GM23338 (cell line): ENCODE measurements at regions not wholly inside any gene's neighbourhood (a gene's known extent, or its start where the extent isn't known, plus 50 kb on each side); places are given as distances from the start of the nearest gene placed in this dataset.
A peak's percentile ranks its signal among the peaks of the same experiment; 100 is the strongest.

ENCODE experiments used
- ATAC-seq: fragments of 200-7000 bp; cut with Tn5 transposase; 3 replicates; pipeline ENCODE4 v1.9.1; 2020
- DNase-seq: peaks from one replicate; pipeline ENCODE4 v3.0.0-alpha.2; 2015; ENCODE audit warnings: low spot score
- H2AFZ ChIP-seq: fragments of 200-600 bp; sonication (generic); 2 replicates; pipeline ENCODE4 v1.8.0; 2016; ENCODE audit warnings: antibody characterized with exemption, mild to moderate bottlenecking, moderate library complexity
- H3F3A ChIP-seq: fragments of 200-600 bp; sonication (generic); replicated peaks from 2 replicates; pipeline ENCODE4 v1.8.0; 2017; ENCODE audit warnings: antibody characterized with exemption, mixed run types, low read depth
- H3K27ac ChIP-seq: fragments of 200-600 bp; sonication (generic); 2 replicates; pipeline ENCODE4 v1.6.1; 2016; ENCODE audit warnings: low read depth
- H3K27me3 ChIP-seq: fragments of 200-600 bp; sonication (generic); 2 replicates; pipeline ENCODE4 v1.8.0; 2016; ENCODE audit warnings: mild to moderate bottlenecking, mixed run types, moderate library complexity; ENCODE audit not compliant: insufficient read depth
- H3K36me3 ChIP-seq: fragments of 200-600 bp; sonication (generic); 2 replicates; pipeline ENCODE4 v1.8.0; 2016; ENCODE audit warnings: mild to moderate bottlenecking; ENCODE audit not compliant: insufficient read depth
- H3K4me1 ChIP-seq: fragments of 200-600 bp; sonication (generic); 2 replicates; pipeline ENCODE4 v1.8.0; 2016; ENCODE audit warnings: mild to moderate bottlenecking, moderate library complexity; ENCODE audit not compliant: insufficient read depth
- H3K4me2 ChIP-seq: fragments of 200-600 bp; sonication (generic); 2 replicates; pipeline ENCODE4 v1.7.1; 2017; ENCODE audit warnings: mixed run types
- H3K4me3 ChIP-seq: fragments of 200-600 bp; sonication (generic); 2 replicates; pipeline ENCODE4 v1.6.1; 2016; ENCODE audit warnings: mixed run types
- H3K79me2 ChIP-seq: fragments of 200-600 bp; sonication (generic); replicated peaks from 2 replicates; pipeline ENCODE4 v1.8.0; 2017; ENCODE audit warnings: mild to moderate bottlenecking; ENCODE audit not compliant: insufficient read depth
- H3K9me2 ChIP-seq: fragments of 200-600 bp; sonication (generic); 2 replicates; pipeline ENCODE4 v1.8.0; 2017; ENCODE audit not compliant: insufficient read depth
- H4K20me1 ChIP-seq: fragments of 200-600 bp; sonication (generic); replicated peaks from 2 replicates; pipeline ENCODE4 v1.8.0; 2017; ENCODE audit warnings: mild to moderate bottlenecking; ENCODE audit not compliant: insufficient read depth
- H3K27ac Mint-ChIP-seq: 2 replicates; pipeline ENCODE4 v1.8.0; 2020; ENCODE audit warnings: inconsistent platforms, mild to moderate bottlenecking, moderate library complexity, mixed read lengths
- H3K27me3 Mint-ChIP-seq: 3 replicates; pipeline ENCODE4 v1.8.0; 2022; ENCODE audit warnings: low read depth, mild to moderate bottlenecking, moderate library complexity, mixed read lengths, inconsistent platforms; ENCODE audit not compliant: insufficient read depth, poor library complexity
- H3K36me3 Mint-ChIP-seq: 3 replicates; pipeline ENCODE4 v1.8.0; 2021; ENCODE audit warnings: low read depth, mild to moderate bottlenecking, inconsistent platforms, moderate library complexity, mixed read lengths
- H3K4me1 Mint-ChIP-seq: 3 replicates; pipeline ENCODE4 v1.8.0; 2020; ENCODE audit warnings: mild to moderate bottlenecking, inconsistent platforms, mixed read lengths
- H3K4me3 Mint-ChIP-seq: 3 replicates; pipeline ENCODE4 v1.8.0; 2021; ENCODE audit warnings: moderate library complexity, mild to moderate bottlenecking, inconsistent platforms, mixed read lengths
- H3K9me3 Mint-ChIP-seq: 3 replicates; pipeline ENCODE4 v1.8.0; 2020; ENCODE audit warnings: moderate library complexity, mild to moderate bottlenecking, inconsistent platforms, mixed read lengths
- CREB1 ChIP-seq: fragments of 250-450 bp; sonication (Bioruptor Pico); IDR thresholded peaks from 2 replicates; pipeline ENCODE4 v1.5.0; 2020; ENCODE audit warnings: low read depth, mild to moderate bottlenecking, moderate library complexity
- EZH2phosphoT487 ChIP-seq: fragments of 200-600 bp; sonication (generic); IDR thresholded peaks from one replicate; pipeline ENCODE4 v1.8.1; 2018; ENCODE audit warnings: antibody characterized with exemption; ENCODE audit not compliant: unreplicated experiment
- JUNB ChIP-seq: IDR thresholded peaks from one replicate; pipeline ENCODE4 v1.6.1; 2016; ENCODE audit warnings: antibody characterized with exemption; ENCODE audit not compliant: unreplicated experiment
- NANOG ChIP-seq: IDR thresholded peaks from 2 replicates; pipeline ENCODE4 v1.6.1; 2016; ENCODE audit warnings: antibody characterized with exemption, borderline replicate concordance
- POLR2AphosphoS5 ChIP-seq: IDR thresholded peaks from 2 replicates; pipeline ENCODE4 v1.6.1; 2016; ENCODE audit warnings: antibody characterized with exemption, low read depth
- STAT1 ChIP-seq: IDR thresholded peaks from one replicate; pipeline ENCODE4 v1.6.1; 2016; ENCODE audit warnings: antibody characterized with exemption; ENCODE audit not compliant: unreplicated experiment
- ZNF331 ChIP-seq: fragments of 250-450 bp; sonication (Bioruptor Pico); IDR thresholded peaks from 2 replicates; pipeline ENCODE4 v1.5.0; 2020; ENCODE audit warnings: low read depth, mild to moderate bottlenecking, moderate library complexity
- TF ChIP-seq, protein P1 (sequence below): IDR thresholded peaks from 2 replicates; pipeline ENCODE4 v1.6.1; 2016; ENCODE audit warnings: antibody characterized with exemption
- TF ChIP-seq, protein P2 (sequence below): fragments of 250-450 bp; sonication (Bioruptor Pico); IDR thresholded peaks from 2 replicates; pipeline ENCODE4 v1.5.0; 2020; ENCODE audit warnings: mild to moderate bottlenecking, moderate library complexity
- TF ChIP-seq, protein P3 (sequence below), 2 experiments: fragments of 200-600 bp in 1 of 2; sonication (generic) in 1 of 2; conservative IDR thresholded peaks; 2 replicates each; pipeline versions ENCODE4 v1.5.1 to v1.6.1; 2016 to 2017; ENCODE audit warnings: antibody characterized with exemption in 2 of 2, low read depth in 2 of 2, mild to moderate bottlenecking in 2 of 2, moderate library complexity in 1 of 2

DNA sequence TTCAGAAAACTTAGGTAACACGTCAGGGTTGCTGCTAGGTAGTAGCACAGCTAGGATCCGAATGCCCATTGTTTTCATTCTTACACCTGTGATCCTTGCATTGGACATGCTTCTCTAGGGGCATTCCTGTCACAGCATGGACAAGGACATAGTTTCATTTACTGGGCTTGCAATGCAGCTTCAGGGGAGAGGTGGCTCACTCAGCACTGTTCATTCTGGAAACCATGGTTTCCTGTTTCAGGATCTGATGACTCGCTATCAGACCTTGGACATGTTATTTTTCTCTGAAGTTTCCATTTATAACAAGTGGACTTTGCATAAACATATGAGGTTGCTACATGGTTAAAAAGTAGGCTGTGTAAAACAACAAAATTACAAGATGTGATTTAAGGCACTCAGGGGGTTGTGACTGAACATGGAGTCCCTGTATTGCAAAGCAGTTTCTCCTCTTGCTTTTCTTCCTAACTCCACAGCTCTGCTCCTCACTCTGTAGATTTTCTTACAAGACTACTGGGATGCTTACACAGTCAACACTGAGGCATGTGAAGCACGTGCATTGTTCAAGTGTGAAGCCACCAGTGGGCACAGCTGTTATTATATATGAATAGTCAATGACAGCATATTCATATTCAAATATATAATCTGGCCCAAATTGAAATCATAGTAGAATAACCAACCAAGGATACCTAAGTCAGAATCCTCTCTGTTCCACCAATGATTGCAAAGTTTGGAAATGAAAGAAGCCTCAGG is 66.1 kb upstream of the STK32A start:
- no peak overlapping the region for H3K27ac Mint-ChIP-seq
- H3K27me3 ChIP-seq = no peaks in the 10 kb centered on the region
- H3K4me1 ChIP-seq = no peaks in the 10 kb centered on the region
- H3K27ac ChIP-seq = no peak overlapping the region
- DNase-seq (no peak), ATAC-seq (peak; percentile 31; the same call in 2 of the 3 replicates)
- H3K4me1 Mint-ChIP-seq = no peaks in the 10 kb centered on the region; the same call in 2 of the 3 replicates
- no peaks in the 10 kb centered on the region for H3K36me3 ChIP-seq
- no peaks in the 10 kb centered on the region for H3K79me2 ChIP-seq
- H2AFZ ChIP-seq = no peak overlapping the region
- no peak overlapping the region for H3K4me3 Mint-ChIP-seq
- H3K9me2 ChIP-seq = 0 out of 2 replicates have a peak, but pooled peaks cover 3% of the 10 kb centered on the region
- no peaks in the 10 kb centered on the region for H3K36me3 Mint-ChIP-seq
- no peak overlapping the region for H3K4me3 ChIP-seq
- H3K9me3 Mint-ChIP-seq = peaks cover 5% of the 10 kb centered on the region; the same call in 1 of the 3 replicates
- no peaks in the 10 kb centered on the region for H3K27me3 Mint-ChIP-seq
- no peak overlapping the region for H3K4me2 ChIP-seq
- TF ChIP-seq STAT1 = no peak
- TF ChIP-seq CREB1 (CRISPR knock-in tag) = no peak
- TF ChIP-seq NANOG = no peak
- TF ChIP-seq EZH2phosphoT487 = no peak
- TF ChIP-seq, protein P1, sequence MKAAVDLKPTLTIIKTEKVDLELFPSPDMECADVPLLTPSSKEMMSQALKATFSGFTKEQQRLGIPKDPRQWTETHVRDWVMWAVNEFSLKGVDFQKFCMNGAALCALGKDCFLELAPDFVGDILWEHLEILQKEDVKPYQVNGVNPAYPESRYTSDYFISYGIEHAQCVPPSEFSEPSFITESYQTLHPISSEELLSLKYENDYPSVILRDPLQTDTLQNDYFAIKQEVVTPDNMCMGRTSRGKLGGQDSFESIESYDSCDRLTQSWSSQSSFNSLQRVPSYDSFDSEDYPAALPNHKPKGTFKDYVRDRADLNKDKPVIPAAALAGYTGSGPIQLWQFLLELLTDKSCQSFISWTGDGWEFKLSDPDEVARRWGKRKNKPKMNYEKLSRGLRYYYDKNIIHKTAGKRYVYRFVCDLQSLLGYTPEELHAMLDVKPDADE = no peak
- H3F3A ChIP-seq = no peaks in the 10 kb centered on the region
- no peaks in the 10 kb centered on the region for H4K20me1 ChIP-seq

DNA sequence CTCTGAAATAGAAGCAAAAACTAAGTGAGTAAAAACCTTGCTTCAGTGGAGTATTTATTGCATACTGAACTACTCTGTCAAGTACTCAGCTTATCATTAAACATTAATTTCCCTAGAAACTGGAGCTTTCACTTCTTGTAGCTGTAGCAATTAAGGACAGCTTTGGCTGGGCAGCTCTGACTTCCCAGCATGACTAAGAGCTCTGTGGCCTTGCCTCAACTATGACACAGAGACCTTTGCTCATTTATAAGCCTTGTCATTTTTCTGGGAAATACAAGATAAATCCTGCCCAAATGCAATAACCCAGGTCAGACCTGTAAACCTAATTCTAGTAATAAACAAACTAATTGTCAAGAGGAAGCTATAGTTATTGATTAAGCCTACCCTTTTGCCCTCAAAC is 65.4 kb upstream of the STK32A start:
- peaks cover 5% of the 10 kb centered on the region; the same call in 1 of the 3 replicates for H3K9me3 Mint-ChIP-seq
- Histone ChIP-seq H3K36me3 (no peaks in the 10 kb centered on the region), H3F3A (no peaks in the 10 kb centered on the region), H3K27ac (no peak overlapping the region), H2AFZ (no peak overlapping the region), H4K20me1 (no peaks in the 10 kb centered on the region), H3K4me2 (no peak overlapping the region), H3K4me1 (no peaks in the 10 kb centered on the region), H3K27me3 (no peaks in the 10 kb centered on the region), H3K4me3 (no peak overlapping the region), H3K9me2 (0 out of 2 replicates have a peak, but pooled peaks cover 3% of the 10 kb centered on the region), H3K79me2 (no peaks in the 10 kb centered on the region)
- H3K36me3 Mint-ChIP-seq = no peaks in the 10 kb centered on the region
- no peaks in the 10 kb centered on the region; the same call in 2 of the 3 replicates for H3K4me1 Mint-ChIP-seq
- H3K27me3 Mint-ChIP-seq = no peaks in the 10 kb centered on the region
- DNase-seq (no peak), ATAC-seq (no peak)
- H3K4me3 Mint-ChIP-seq = no peak overlapping the region
- no peak overlapping the region for H3K27ac Mint-ChIP-seq
- no peak for TF ChIP-seq STAT1
- TF ChIP-seq, protein P1 = no peak
- no peak for TF ChIP-seq NANOG
- TF ChIP-seq, protein P2, sequence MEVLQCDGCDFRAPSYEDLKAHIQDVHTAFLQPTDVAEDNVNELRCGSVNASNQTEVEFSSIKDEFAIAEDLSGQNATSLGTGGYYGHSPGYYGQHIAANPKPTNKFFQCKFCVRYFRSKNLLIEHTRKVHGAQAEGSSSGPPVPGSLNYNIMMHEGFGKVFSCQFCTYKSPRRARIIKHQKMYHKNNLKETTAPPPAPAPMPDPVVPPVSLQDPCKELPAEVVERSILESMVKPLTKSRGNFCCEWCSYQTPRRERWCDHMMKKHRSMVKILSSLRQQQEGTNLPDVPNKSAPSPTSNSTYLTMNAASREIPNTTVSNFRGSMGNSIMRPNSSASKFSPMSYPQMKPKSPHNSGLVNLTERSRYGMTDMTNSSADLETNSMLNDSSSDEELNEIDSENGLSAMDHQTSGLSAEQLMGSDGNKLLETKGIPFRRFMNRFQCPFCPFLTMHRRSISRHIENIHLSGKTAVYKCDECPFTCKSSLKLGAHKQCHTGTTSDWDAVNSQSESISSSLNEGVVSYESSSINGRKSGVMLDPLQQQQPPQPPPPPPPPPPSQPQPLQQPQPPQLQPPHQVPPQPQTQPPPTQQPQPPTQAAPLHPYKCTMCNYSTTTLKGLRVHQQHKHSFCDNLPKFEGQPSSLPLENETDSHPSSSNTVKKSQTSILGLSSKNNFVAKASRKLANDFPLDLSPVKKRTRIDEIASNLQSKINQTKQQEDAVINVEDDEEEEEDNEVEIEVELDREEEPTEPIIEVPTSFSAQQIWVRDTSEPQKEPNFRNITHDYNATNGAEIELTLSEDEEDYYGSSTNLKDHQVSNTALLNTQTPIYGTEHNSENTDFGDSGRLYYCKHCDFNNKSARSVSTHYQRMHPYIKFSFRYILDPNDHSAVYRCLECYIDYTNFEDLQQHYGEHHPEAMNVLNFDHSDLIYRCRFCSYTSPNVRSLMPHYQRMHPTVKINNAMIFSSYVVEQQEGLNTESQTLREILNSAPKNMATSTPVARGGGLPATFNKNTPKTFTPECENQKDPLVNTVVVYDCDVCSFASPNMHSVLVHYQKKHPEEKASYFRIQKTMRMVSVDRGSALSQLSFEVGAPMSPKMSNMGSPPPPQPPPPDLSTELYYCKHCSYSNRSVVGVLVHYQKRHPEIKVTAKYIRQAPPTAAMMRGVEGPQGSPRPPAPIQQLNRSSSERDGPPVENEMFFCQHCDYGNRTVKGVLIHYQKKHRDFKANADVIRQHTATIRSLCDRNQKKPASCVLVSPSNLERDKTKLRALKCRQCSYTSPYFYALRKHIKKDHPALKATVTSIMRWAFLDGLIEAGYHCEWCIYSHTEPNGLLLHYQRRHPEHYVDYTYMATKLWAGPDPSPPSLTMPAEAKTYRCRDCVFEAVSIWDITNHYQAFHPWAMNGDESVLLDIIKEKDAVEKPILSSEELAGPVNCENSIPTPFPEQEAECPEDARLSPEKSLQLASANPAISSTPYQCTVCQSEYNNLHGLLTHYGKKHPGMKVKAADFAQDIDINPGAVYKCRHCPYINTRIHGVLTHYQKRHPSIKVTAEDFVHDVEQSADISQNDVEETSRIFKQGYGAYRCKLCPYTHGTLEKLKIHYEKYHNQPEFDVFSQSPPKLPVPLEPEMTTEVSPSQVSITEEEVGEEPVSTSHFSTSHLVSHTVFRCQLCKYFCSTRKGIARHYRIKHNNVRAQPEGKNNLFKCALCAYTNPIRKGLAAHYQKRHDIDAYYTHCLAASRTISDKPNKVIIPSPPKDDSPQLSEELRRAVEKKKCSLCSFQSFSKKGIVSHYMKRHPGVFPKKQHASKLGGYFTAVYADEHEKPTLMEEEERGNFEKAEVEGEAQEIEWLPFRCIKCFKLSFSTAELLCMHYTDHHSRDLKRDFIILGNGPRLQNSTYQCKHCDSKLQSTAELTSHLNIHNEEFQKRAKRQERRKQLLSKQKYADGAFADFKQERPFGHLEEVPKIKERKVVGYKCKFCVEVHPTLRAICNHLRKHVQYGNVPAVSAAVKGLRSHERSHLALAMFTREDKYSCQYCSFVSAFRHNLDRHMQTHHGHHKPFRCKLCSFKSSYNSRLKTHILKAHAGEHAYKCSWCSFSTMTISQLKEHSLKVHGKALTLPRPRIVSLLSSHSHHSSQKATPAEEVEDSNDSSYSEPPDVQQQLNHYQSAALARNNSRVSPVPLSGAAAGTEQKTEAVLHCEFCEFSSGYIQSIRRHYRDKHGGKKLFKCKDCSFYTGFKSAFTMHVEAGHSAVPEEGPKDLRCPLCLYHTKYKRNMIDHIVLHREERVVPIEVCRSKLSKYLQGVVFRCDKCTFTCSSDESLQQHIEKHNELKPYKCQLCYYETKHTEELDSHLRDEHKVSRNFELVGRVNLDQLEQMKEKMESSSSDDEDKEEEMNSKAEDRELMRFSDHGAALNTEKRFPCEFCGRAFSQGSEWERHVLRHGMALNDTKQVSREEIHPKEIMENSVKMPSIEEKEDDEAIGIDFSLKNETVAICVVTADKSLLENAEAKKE = no peak
- TF ChIP-seq POLR2AphosphoS5 = no peak
- TF ChIP-seq JUNB = no peak
- no peak for TF ChIP-seq ZNF331
- TF ChIP-seq, protein P3, sequence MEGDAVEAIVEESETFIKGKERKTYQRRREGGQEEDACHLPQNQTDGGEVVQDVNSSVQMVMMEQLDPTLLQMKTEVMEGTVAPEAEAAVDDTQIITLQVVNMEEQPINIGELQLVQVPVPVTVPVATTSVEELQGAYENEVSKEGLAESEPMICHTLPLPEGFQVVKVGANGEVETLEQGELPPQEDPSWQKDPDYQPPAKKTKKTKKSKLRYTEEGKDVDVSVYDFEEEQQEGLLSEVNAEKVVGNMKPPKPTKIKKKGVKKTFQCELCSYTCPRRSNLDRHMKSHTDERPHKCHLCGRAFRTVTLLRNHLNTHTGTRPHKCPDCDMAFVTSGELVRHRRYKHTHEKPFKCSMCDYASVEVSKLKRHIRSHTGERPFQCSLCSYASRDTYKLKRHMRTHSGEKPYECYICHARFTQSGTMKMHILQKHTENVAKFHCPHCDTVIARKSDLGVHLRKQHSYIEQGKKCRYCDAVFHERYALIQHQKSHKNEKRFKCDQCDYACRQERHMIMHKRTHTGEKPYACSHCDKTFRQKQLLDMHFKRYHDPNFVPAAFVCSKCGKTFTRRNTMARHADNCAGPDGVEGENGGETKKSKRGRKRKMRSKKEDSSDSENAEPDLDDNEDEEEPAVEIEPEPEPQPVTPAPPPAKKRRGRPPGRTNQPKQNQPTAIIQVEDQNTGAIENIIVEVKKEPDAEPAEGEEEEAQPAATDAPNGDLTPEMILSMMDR (conservative IDR thresholded peaks at IDR 0.05; ENCODE audit: low read depth in 2 of 2) = no peak
